GM21390 (cell line): ENCODE measurements at regions not wholly inside any gene's neighbourhood (a gene's known extent, or its start where the extent isn't known, plus 50 kb on each side); places are given as distances from the start of the nearest gene placed in this dataset.

Experiments used
- ATAC-seq: cut with Tn5 transposase; IDR thresholded peaks from one replicate; pipeline ENCODE4 v1.9.1; 2021; ENCODE audit not compliant: unreplicated experiment

DNA sequence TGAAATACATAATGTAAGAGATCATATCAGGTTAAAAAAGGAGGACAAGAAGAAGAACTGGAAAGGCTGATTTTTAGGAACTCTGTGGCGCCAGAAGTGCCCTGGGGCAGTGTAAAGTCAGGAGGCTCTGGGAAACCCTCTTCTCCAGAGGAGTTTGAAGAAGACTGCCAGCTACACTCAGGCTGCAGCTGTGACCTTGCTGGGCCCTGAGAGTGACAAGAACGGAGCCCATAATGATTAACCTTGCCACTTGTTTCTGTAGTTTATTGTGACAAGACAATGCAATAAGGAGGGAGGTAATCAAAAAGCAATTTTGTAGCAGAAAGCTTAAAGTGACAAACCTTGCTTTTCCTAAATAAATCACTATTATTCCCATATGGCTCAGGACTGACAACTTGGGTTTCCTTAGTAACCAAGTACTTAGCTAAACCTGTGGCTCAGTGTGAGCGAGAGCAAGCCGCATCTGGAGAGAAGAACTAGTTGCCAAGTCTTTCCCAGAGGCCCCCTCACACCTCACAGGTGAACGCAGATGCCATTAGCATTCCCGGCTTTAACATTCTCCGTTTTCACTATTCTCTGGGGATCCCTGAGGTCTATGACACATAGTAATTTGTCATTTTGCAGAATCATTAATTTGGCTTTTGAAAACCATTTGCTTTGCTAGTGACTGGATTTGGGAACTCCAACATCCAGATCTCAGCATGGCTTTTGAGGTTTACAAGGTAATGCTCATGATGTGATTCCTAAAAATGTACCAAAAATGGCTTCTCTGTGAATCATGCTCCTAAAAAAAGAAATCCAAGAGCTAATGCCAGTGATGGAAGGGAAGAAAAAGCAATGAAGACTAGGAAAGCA, 115.9 kb downstream of the OMA1 start:
- ATAC-seq: no peak

DNA sequence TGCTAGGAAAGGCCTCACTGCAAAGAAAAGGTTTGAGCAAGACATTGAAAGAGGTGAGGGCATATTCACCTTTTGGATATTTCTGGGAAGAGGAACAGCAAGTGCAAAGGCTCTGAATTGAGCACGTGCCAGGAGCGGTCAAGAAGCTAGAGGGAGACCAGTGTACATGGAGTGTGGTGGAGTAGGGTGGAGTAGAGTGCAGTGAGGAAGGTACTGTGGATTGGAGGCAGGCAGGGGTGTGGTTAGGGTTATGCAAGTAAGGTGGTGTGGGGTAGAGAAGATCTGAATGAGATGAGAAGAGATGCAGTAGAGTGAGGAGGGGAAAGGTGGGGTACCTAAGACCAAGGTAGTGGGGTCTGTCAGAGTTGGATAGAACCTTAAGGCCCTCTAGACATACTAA, 119.6 kb downstream of the OMA1 start:
- ATAC-seq: no peak

DNA sequence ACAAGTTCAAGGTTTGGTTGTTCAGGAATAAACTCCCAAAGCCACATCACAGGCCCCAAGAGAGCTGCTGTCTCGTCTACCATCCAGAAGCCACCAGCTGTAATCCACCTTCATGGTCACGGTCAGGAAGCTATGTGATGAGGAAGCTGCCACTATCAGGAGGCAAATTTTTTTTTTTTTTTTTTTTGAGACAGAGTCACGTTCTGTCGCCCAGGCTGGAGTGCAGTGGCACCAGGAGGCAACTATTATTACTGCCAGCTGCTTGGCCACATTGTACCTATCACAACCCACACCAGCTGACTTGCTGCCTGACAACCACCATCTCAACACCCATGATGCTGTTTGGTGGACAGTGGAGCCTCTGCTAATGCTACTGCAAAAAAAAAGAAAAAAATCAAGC, 124.1 kb downstream of the OMA1 start:
- no peak for ATAC-seq

DNA sequence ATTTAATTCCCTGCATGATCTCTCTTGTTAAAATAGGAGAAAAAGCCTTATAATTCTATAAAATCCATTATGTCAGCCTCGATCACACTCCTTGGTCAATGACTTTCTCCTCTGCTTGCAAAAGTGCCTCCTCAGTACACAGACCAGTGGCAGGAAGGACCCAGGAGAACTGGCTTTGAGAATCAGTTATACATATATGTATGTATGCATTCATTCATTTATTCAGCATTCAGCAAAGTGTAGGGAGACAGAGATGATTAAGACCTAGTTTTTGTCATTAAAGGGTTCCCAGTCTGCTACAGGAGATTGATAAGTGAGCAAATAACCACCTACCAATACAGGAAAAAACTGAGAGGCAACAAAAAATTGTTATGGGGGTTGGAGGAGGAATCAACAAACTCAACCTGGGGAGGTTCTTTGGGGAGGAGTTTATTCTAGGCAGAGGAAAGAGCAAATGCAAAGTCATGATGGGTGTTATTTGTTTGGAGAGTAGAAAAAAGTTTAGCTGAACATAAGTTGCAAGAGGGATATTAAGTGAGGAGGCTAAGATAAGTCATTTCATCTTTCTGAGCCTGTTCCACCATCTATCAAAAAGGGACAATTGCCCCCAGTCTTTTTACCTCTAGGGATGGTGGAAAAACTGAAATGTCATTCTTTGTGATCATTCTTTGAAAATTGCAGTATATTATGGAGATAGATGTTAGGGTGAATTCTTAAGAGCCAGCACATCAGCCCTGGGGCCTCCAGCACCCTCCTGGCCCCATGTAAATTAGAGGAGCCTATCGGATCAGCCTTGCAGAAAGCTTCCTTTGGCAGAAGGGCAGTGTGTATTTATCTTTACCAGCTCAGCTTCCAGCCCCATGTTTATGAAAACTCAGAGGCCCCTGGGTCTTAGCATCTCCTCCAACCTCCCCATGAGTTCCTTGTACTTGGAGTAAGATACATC, 128.0 kb downstream of the OMA1 start:
- ATAC-seq: no peak

DNA sequence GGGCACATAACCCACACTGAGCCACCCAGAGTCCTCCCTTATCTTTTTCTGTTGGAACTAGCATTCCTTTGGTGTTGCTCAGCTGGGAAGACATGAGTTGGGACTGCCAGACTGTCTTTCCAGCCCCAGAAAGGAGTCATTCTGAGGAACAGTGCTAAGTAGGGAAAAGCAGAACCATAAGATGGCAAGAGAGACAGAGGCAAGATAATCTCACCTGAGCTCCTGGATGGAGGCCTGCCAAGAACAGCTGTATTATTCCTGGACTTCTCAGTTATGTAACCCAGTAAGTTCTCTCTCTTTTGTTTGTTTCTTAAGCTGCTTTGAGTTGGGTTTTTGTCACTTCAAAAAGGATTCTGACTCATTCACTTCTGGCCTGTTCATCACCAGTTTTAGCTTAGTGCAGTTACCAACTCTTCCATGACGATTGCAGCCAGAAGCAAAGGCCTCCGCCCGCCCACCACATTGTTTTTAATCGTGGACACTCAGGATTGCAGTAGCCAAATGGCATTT, 134.4 kb downstream of the OMA1 start:
- ATAC-seq: no peak

DNA sequence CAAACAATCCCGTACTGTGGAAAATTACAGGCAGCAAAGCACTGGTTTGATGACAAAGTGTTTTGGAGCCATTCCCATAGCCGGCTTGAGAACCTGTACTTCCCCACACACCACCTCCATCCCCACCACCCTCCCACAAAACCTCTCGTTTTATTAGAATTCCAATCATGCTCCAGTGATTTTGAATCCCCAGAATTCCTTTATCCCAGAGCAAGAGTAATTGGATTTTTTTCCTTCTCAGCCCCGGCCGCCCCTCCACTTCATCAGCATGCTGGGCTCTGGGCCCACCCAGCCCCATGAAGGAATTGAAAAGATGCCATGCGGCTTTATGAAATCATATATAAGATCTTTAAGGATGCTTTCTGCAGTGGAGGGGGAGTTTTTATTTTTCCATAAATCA, 136.6 kb downstream of the OMA1 start:
- ATAC-seq: no peak

DNA sequence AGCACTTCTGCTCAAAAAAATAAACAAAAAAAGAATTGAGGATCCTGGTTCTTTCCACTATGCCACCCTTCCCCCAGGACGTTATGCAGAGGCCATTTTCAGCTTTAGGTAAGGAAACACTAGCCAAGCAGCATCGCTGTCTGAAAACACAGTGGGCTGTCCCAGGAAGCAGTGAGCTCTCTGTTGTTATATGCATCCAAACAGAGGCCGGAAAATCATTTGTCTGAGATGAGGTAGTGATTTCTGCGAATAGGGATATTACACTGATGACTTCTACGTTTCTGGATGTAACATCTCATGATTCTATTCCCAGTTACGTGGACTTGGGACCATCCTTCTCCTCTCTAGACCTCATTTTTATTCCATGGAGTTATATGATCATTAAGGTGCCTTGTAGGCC, 137.2 kb downstream of the OMA1 start:
- no peak for ATAC-seq

DNA sequence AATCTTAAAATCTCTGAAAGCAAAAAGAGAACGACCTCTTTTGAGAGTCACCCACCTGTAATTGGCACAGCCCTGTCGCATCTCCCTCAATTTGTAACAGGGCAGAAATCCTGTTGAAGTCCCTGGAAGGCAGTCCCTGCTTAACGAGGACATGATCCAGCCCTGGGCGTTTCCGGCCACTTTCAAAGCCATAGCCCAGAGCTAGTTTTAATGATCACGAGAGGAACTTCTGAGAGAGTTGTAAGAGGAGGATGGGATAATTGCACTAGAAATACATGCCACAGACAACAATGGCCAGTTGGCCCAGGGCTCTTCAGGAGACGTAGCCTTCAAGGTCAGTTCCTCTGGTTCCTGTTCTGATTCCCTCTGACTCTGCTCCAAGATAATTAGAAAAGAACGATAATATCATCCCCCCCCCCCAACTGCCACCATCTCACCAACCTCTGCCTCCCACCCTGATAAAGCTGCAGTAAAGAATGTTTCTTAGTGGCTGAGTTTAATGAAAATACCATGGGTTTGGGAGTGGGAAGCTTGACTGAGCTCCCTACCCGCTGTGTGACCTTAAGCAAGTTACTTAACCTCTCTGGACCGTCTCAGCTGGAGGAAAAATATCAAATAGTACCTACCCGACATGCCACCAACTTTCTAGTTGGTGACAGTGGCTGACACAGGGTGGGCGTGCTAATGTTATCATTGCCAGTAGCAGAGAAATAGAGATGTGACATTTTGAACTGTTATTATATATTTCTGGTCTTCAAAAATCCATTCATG, 140.0 kb downstream of the OMA1 start:
- ATAC-seq: no peak

DNA sequence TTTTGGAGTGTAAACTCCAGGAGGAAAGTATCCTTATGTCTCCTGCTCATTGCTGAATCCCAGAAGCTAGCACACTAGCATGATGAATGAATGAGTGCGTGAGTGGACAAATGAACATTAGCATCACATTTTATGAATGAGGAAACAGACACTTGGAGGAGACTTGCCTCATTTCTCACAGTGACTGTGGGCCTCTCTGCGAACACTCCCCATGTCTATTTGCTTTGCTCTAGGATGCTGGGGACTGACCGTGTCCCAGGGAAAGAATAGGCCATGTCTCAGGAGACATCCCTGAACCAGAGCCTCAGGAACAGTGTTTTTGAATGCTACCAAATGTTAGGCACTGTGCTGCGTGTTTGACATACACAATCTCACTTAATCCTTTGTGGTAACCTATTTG, 140.9 kb downstream of the OMA1 start:
- no peak for ATAC-seq

DNA sequence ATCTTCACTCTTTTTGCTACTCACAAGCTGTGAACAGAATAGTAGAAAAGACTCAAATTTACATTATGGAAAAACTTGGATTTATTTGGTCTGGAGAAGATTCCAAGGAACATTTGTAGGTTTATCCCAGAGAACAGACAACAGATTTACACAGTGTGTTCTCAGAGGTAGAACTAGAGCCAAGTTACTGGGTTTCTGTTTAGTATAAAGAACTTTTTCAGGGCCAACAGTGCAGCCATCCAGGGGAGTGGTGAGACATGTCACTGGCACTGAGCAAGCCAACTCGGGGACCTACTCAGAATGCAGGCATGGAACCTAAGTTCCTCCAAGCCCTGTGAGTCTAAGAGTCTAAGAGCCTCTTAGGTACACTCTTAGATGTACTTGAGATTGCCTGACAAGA, 142.6 kb downstream of the OMA1 start:
- no peak for ATAC-seq

DNA sequence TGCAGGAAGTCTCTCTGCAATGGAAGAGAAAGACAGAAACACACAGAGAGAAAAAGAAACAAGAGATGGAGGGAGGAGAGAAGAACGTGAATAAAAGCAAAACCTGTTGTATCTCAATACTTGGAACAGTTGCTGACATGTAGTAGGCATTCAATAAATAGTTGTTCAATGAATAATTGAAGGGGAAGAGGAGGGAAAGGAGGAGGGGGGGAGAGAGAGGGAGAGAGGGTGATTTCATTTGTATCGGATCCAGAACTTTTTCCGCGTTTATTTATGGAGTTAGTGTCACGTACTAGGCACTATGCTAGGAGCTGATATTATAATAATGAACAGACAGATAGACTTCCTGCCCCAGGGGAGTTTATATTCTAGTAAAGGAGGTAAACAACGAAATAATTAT, 144.1 kb downstream of the OMA1 start:
- ATAC-seq: no peak

DNA sequence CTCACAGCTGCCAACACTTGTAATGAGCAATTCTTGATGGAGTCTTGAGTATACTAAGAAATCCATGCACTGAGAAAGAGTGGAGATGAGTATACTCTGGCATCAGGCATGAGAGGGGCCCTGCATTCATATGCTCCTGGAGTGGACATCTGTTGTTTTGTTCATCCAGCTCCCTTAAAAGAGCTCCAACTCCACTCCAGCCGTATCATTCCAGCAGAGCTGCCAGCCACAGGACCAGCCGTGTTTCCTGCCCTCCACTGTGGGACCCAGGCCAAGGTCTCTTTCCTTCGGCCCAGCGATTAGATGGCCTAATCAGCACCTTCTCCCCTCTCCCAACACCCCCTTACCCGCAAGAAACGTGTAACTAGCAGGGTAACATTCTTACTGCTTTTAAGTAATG, 144.5 kb downstream of the OMA1 start:
- ATAC-seq: no peak

DNA sequence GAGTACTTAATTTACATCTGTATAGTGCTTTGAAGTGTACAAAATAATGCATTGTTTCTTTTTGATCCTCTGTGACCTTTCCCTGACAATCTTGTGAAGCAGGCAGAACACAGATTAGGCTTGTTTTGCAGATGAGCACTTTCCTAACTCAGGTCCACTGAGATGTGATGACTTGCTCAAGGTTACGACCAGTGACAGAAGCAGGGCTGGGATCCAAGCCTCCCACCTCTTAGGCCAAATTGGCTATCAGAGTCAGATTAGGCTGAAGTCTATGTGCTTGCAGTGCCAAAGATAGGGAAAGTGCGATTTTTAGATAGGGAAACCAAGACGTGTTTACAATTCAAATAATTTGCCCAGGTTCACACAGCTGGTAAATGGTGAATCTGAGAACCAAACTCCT, 147.3 kb downstream of the OMA1 start:
- no peak for ATAC-seq

DNA sequence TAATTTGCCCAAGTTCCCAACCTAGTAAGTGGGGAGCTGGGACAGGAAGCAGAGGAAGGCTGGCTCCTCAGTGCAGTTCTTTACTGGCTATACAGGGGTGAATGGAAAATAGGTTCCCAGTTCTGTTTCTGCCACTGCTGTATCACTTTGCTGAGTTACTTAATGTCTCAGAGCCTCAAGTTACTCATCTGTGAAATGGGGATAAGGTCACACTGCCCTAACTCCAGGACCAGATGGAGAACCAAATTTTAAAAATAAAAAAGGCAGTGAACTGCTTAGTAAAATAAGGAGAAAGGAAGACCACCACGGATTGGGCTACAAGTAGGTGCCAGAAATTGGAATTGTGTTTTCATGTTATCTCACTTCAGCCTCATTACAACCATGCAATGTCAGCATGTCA, 147.8 kb downstream of the OMA1 start:
- no peak for ATAC-seq

DNA sequence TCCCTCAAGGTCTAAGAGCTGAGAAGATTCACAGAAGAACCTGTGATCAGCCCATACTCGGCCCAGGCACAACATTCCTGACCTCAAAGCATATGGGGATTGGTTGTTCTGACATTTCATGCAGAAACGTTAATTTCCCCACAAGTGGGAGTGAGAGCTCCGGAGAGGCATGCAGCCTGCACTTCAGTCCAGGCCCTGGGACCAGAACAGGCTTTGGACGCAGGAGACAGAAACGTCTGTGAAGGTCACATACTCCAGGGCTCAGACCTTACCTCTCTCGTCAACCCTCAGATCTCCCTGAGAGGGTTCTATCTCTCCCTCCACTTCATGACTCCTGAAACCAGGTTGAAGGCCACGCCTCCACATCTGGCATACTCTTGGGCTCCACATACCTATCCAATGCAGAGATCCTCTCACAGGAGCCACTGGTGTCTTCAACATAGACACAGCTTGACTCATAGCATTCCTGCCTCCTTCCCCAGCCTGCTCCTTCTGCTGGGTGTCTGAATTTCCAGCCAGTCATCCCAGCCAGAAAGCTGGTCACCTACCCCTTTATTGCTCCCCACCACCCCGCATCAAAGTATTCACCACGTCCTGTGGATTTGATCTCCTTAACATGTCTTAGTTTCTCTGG, 149.2 kb downstream of the OMA1 start:
- ATAC-seq: no peak

DNA sequence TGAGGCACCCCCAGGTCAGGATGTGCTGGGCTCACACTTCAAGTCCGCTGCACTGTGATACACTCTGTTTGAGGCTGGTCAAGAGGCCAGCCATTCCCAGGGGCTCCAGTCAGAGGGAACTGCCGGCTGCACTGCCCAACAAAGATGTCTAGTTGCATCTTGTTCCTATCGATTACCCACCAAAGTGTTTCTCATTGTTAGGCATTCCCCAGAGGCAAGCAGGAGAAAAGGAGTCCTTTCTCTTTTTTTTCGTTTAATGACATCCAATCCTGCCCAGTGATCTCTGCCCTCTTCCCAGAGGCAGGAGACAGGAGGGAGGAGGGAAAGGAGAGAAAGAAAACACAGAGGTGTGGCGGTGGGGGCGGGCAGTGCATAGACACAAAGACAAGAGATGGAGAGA, 150.4 kb downstream of the OMA1 start:
- ATAC-seq: no peak

DNA sequence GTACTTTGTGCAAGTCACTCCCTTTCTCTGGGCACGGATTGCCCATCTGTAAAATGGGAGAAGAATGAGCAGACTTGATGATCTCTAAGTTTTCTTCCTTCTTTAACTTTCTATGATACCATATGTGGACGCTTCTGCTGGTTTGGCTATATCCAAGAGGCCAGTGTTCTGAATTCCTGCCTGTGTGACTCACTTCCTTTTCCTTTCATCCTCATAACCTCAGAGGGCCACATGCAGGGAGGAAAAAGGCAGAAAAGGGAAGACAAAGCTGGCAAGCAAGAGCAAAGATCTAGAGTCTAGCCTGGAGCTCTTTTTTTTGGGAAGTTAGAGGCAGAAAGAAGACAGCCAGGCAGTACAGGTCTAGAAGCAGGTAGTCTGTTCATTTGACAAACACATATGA, 151.2 kb downstream of the OMA1 start:
- ATAC-seq: no peak

DNA sequence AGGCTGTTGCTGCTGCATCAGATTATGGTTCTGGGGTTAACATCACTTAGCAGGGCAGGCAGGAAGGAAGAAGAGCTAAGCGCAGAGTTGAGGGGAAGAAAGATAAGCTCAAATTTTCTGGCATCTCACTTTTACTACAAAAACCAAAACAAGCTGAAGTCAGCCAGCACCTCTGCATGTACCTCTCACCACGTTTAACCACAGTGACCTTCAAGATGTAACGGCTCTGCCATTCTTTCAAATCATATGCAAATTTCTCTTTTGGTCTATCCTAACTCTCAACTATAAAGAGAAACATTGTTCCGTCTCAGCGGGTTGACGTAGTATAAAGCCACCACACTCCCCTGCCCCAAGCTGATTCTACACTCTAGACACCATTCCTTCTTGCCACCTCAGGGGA, 154.4 kb downstream of the OMA1 start:
- ATAC-seq: peak; percentile 83

DNA sequence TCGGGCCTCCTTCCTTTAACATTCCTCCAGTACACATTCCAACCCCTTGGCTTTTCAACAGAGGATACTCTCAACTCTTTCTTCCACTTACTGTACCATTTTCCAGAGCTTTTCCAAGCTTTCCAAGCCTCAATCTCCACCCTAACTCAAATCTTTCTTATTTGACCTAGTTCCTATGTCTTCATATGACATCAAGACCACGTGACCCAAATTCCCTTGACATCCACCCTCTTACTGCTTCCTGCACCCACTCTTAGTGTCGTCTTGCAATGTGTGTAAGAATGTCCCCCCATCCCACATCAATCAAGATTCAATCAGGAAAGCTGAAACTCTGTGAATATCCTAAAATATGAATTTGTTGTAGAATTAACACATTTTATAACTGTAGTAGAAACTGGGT, 155.0 kb downstream of the OMA1 start:
- ATAC-seq: no peak

DNA sequence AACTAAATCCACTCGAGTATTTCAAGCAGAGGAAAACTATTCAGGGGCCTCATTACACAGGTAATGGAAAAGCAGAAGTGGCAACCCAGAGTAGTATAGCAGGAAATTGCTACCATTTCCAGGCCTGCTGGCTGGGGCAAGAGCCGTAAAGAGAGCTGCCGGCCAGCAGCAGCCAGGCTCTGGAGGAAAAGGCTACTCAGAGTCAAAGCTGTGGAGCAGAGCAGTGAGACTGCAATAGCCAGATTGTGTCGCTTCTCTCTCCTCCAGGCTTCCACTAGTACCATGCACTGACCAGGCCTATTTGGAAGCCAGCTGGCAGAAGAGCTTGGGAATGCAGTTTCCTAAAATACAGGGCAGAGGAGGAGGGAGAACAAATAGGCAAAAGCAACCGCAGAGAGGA, 155.5 kb downstream of the OMA1 start:
- ATAC-seq: no peak

DNA sequence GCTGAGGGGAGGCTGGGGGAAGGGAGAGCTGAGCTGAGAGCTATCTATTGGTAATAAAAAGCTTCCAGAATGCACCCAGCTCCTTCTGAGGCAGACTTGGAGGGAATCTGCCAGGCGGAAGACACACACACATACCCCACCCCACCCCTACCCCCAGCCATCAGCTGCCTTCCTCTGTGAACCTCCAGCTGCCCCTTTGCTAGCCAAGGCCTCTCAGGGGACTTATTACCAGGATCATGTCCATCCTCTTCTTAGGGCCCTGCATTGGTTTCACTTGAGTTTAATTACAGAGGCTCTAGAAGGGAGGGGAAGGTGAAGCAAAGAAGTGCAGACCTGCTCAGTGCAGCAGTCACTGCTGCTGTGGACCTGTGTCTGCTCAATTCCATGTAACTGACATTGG, 156.4 kb downstream of the OMA1 start:
- no peak for ATAC-seq
